ENCODE measurements at regions not wholly inside any gene's neighbourhood (a gene's known extent, or its start where the extent isn't known, plus 50 kb on each side); places are given as distances from the start of the nearest gene placed in this dataset.

GRCh38 chr13:63684822-63685221 is 2269.2 kb upstream of the PCDH20 start:
- no peak for TF ChIP-seq CTCF (IDR thresholded peaks at IDR 0.05)
- no peak for TF ChIP-seq POLR2A (IDR thresholded peaks at IDR 0.05; ENCODE audit: low read depth)

All from esophagus muscularis mucosa (tissue), 3 donors.